ENCODE measurements at regions not wholly inside any gene's neighbourhood (a gene's known extent, or its start where the extent isn't known, plus 50 kb on each side); places are given as distances from the start of the nearest gene placed in this dataset.
"Not testable (repeated sequence)": the region's sequence is repeated elsewhere in the genome, so short reads cannot be mapped to it uniquely, and the experiment has no call there.

GRCh38 chr6:91082311-91082832 is 495.5 kb upstream of the MAP3K7 start:
- no peak for DNase-seq

- peak; percentile 22 for DNase-seq
Measured at GRCh38 chr6:91081452-91082067, 494.7 kb upstream of the MAP3K7 start.

GRCh38 chr6:91080871-91081270 is 494.0 kb upstream of the MAP3K7 start:
- DNase-seq = no peak

GRCh38 chr6:91079969-91080368 is 493.1 kb upstream of the MAP3K7 start:
- DNase-seq = no peak

GRCh38 chr6:91075244-91075976 is 488.5 kb upstream of the MAP3K7 start:
- DNase-seq = no peak

GRCh38 chr6:91063362-91063761 is 476.5 kb upstream of the MAP3K7 start:
- no peak for DNase-seq

- DNase-seq = no peak
Measured at GRCh38 chr6:91057689-91058088, 470.8 kb upstream of the MAP3K7 start.

GRCh38 chr6:91055959-91056358 is 469.1 kb upstream of the MAP3K7 start:
- DNase-seq = no peak

GRCh38 chr6:91052473-91053450 is 465.9 kb upstream of the MAP3K7 start:
- not testable (repeated sequence) for DNase-seq

GRCh38 chr6:91045161-91045560 is 458.3 kb upstream of the MAP3K7 start:
- peak; percentile 10 for DNase-seq

GRCh38 chr6:91043751-91044150 is 456.9 kb upstream of the MAP3K7 start:
- no peak for DNase-seq

- no peak for DNase-seq
Measured at GRCh38 chr6:91042656-91043055, 455.8 kb upstream of the MAP3K7 start.

- DNase-seq = no peak
Measured at GRCh38 chr6:91033964-91034363, 447.1 kb upstream of the MAP3K7 start.

- DNase-seq = no peak
Measured at GRCh38 chr6:91031581-91031980, 444.7 kb upstream of the MAP3K7 start.

GRCh38 chr6:91029211-91029610 is 442.3 kb upstream of the MAP3K7 start:
- DNase-seq = peak; percentile 15

- DNase-seq = no peak
Measured at GRCh38 chr6:91023529-91023928, 436.7 kb upstream of the MAP3K7 start.

GRCh38 chr6:91020744-91021143 is 433.9 kb upstream of the MAP3K7 start:
- DNase-seq = no peak

GRCh38 chr6:91018586-91018985 is 431.7 kb upstream of the MAP3K7 start:
- no peak for DNase-seq

GRCh38 chr6:91013511-91013910 is 426.6 kb upstream of the MAP3K7 start:
- DNase-seq = no peak

- no peak for DNase-seq
Measured at GRCh38 chr6:90997076-90997475, 410.2 kb upstream of the MAP3K7 start.

- DNase-seq = no peak
Measured at GRCh38 chr6:90993770-90994169, 406.9 kb upstream of the MAP3K7 start.

GRCh38 chr6:90989763-90990162 is 402.9 kb upstream of the MAP3K7 start:
- DNase-seq = no peak

GRCh38 chr6:90984066-90984465 is 397.2 kb upstream of the MAP3K7 start:
- no peak for DNase-seq
